Thyroid gland (tissue), 4 donors: ENCODE measurements at regions not wholly inside any gene's neighbourhood (a gene's known extent, or its start where the extent isn't known, plus 50 kb on each side); places are given as distances from the start of the nearest gene placed in this dataset.

Experiments
- DNase-seq, 2 donors: peaks; one replicate each; pipeline ENCODE4 v3.0.0-alpha.2; 2019
- H3K27ac ChIP-seq, 3 donors: fragments of 200-600 bp; sonication (generic); 1 replicate in 2 of 3; 2 replicates in 1 of 3; pipeline ENCODE4 v1.5.1; 2016 to 2019; ENCODE audit warnings: mild to moderate bottlenecking in 1 of 3, moderate library complexity in 1 of 3
- H3K27me3 ChIP-seq: fragments of 200-600 bp; sonication (generic); one replicate; pipeline ENCODE4 v1.5.1; 2019
- H3K36me3 ChIP-seq, 2 donors: fragments of 200-600 bp; sonication (generic); one replicate each; pipeline ENCODE4 v1.5.1; 2016 to 2019
- H3K4me1 ChIP-seq, 2 donors: fragments of 200-600 bp; sonication (generic); one replicate each; pipeline ENCODE4 v1.5.1; 2017 to 2019
- H3K4me3 ChIP-seq, 3 donors: fragments of 200-600 bp; sonication (generic); replicated peaks in 1 of 3; 1 replicate in 2 of 3; 2 replicates in 1 of 3; pipeline ENCODE4 v1.5.1; 2016; ENCODE audit warnings: mild to moderate bottlenecking in 1 of 3
- H3K9me3 ChIP-seq: fragments of 200-600 bp; sonication (generic); one replicate; pipeline ENCODE4 v1.5.1; 2017
- CTCF ChIP-seq, 6 experiments: fragments of 200-600 bp in 3 of 6; fragments of 450-650 bp in 3 of 6; sonication (generic) in 3 of 6; IDR thresholded peaks; one replicate each; pipeline ENCODE4 v1.5.1; 2016 to 2019; ENCODE audit warnings: antibody characterized with exemption in 6 of 6, mild to moderate bottlenecking in 2 of 6, inconsistent platforms in 1 of 6, moderate library complexity in 1 of 6
- POLR2A ChIP-seq, 2 donors: fragments of 450-650 bp; IDR thresholded peaks; one replicate each; pipeline ENCODE4 v1.6.1; 2017; ENCODE audit warnings: antibody characterized with exemption in 2 of 2, mild to moderate bottlenecking in 2 of 2, moderate library complexity in 1 of 2
- WGBS, 2 donors: methylation state at CpG; one replicate each; pipeline ENCODE4 v1.1.5; 2017; 5-methylcytosine and 5-hydroxymethylcytosine counted together
- intact Hi-C: fragments of 100-400 bp; cut with DNase I; formaldehyde crosslinking; loops from one replicate; pipeline ENCODE4 v1.15.1; 2023

DNA sequence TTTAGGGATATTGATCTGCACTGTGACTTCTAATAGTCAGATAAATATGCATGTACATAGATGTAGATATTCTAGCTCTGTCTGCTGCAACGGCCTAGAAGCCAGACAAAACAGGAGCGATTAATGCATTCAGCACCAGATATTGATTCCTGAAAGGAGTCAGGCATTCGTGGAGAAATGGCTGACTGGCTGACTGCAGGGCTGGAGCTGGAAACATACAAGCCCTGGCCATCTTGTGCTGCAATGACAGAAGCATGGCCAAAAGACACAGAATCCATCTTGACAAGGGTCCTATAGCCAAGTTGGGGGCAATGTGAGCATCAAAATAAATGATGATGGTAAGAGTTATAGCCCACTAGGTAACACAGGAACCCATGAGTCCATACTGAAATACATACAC is 231.5 kb upstream of the KLHL29 start:
- H3K27ac ChIP-seq, result no peak overlapping the region
- WGBS, 2 donors, result 77 to 85% methylated on average over 3 of the region's 3 CpGs
- H3K9me3 ChIP-seq, result no peaks in the 10 kb centered on the region
- no peaks in the 10 kb centered on the region for H3K27me3 ChIP-seq
- TF ChIP-seq CTCF (IDR thresholded peaks at IDR 0.05) (no peak), POLR2A (IDR thresholded peaks at IDR 0.05) (no peak)
- intact Hi-C loops, result no loop called here
- no peak overlapping the region for H3K4me3 ChIP-seq
- no peaks in the 10 kb centered on the region for H3K4me1 ChIP-seq
- DNase-seq, result no peak
- no peaks in the 10 kb centered on the region for H3K36me3 ChIP-seq

DNA sequence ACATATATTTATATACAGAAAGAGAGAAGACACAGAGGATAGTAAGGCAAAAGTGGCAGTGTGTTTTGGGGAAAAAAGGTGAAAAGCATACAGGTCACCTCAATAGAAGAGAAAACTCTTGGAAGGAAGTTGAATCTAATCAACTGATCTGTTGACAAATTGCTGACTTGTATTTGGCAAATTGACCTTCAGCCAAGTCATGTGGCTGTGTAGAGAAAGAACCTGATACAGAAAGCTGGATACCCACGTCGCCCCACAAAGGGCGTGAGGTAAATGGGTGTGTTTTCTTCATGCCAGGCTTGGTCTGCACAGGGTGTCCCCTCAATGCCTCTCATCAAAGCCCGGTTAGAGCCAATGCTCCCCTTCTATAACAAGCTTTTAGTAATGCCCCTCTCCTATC is 230.0 kb upstream of the KLHL29 start:
- Histone ChIP-seq H3K4me3 (no peak overlapping the region), H3K27me3 (no peaks in the 10 kb centered on the region), H3K9me3 (no peaks in the 10 kb centered on the region), H3K36me3 (no peaks in the 10 kb centered on the region), H3K27ac (no peak overlapping the region), H3K4me1 (no peaks in the 10 kb centered on the region)
- no peak for TF ChIP-seq CTCF (IDR thresholded peaks at IDR 0.05)
- TF ChIP-seq POLR2A (IDR thresholded peaks at IDR 0.05), result no peak
- intact Hi-C loops, result no loop called here
- no peak for DNase-seq
- 80 to 81% methylated on average over 4 of the region's 4 CpGs for WGBS, 2 donors

DNA sequence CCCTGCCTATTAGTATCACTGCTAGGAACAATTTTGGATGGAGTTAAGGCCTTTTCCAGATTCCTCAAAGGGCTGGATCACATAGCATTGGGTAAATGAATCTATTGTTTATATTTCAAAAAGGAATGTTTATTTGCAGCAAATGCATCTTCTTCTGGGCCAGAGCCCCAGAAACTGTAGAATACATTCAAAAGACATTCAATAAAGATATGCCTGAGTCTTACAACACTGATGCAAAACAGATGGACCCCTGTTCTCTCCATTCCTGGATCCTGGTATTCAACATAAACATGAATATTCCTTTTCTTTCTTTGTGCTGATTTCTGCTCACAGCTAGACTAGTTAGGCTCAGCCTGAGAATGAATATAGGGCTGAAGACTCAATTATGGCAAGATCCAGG is 227.2 kb upstream of the KLHL29 start:
- no peaks in the 10 kb centered on the region for H3K4me1 ChIP-seq
- DNase-seq, result no peak
- no peaks in the 10 kb centered on the region for H3K9me3 ChIP-seq
- H3K4me3 ChIP-seq, result no peak overlapping the region
- intact Hi-C loops, result no loop called here
- no peaks in the 10 kb centered on the region for H3K36me3 ChIP-seq
- H3K27ac ChIP-seq, result no peak overlapping the region
- TF ChIP-seq CTCF (IDR thresholded peaks at IDR 0.05) (no peak), POLR2A (IDR thresholded peaks at IDR 0.05) (no peak)
- H3K27me3 ChIP-seq, result no peaks in the 10 kb centered on the region

- Histone ChIP-seq H3K27ac (no peak overlapping the region), H3K4me3 (no peak overlapping the region), H3K4me1 (no peaks in the 10 kb centered on the region), H3K9me3 (no peaks in the 10 kb centered on the region), H3K36me3 (no peaks in the 10 kb centered on the region), H3K27me3 (no peaks in the 10 kb centered on the region)
- 64 to 87% methylated on average over 2 of the region's 2 CpGs for WGBS, 2 donors
- no peak for DNase-seq
- intact Hi-C loops, result no loop called here
- TF ChIP-seq POLR2A (IDR thresholded peaks at IDR 0.05) (no peak), CTCF (IDR thresholded peaks at IDR 0.05) (no peak)
Observed at GRCh38 chr2:23158306-23158705, 226.7 kb upstream of the KLHL29 start.

DNA sequence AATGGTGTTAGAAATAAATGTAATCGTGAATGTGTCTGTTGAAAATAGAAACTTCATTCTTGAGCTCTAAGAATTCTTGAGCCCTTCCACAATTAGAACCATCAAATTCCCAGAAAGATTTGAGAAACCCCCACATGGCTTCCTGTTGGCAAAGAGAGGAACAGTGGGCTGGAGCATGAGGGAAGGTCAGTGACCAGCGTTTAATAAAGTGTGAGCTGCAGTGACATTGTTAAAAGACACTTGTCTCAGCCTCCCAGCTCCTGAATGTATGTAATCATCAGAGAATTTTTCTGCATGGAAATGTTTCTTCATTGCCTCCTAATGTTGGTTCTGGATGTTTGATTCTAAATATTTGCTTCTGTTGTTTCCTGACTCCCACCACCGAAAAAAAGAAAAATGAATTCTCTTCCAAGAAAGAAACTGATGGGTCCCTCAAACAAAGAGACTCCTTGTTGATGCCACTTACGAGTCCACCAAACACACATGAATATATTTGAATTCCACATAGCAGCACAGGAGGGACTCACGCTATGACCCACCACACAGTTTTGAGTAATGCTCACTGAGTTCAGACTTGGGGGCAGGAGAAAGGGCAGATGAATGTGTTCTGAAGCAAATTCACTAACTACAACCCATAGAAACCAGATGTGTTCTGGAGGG is 225.1 kb upstream of the KLHL29 start:
- H3K4me3 ChIP-seq, result no peak overlapping the region
- H3K27me3 ChIP-seq, result no peaks in the 10 kb centered on the region
- no peaks in the 10 kb centered on the region for H3K9me3 ChIP-seq
- no peak for DNase-seq
- no peak overlapping the region for H3K27ac ChIP-seq
- H3K36me3 ChIP-seq, result no peaks in the 10 kb centered on the region
- intact Hi-C loops, result no loop called here
- no peaks in the 10 kb centered on the region for H3K4me1 ChIP-seq
- TF ChIP-seq CTCF (IDR thresholded peaks at IDR 0.05) (no peak), POLR2A (IDR thresholded peaks at IDR 0.05) (no peak)
- 66 to 71% methylated on average over 5 of the region's 5 CpGs for WGBS, 2 donors
